ENCODE measurements at regions not wholly inside any gene's neighbourhood (a gene's known extent, or its start where the extent isn't known, plus 50 kb on each side); places are given as distances from the start of the nearest gene placed in this dataset.
"Not testable (repeated sequence)": the region's sequence is repeated elsewhere in the genome, so short reads cannot be mapped to it uniquely, and the experiment has no call there.

GRCh38 chr10:46816126-46816525 is 95.1 kb upstream of the PTPN20 start:
- H3K27me3 Mint-ChIP-seq (ENCODE audit: insufficient read depth, unreplicated experiment); H3K4me1 ChIP-seq; POLR2A ChIA-PET; H3K27ac Mint-ChIP-seq (ENCODE audit: unreplicated experiment); H3K36me3 ChIP-seq (ENCODE audit: control insufficient read depth, insufficient read depth, low read length); H3K4me1 Mint-ChIP-seq (ENCODE audit: low read depth, unreplicated experiment); H3K27me3 ChIP-seq (replicated peaks; ENCODE audit: control insufficient read depth, insufficient read depth, low read length); H3K9me3 ChIP-seq; H3K9me3 Mint-ChIP-seq (ENCODE audit: unreplicated experiment); H3K4me3 ChIP-seq (ENCODE audit: low read depth, low read length); DNase-seq; CTCF ChIA-PET; H3K4me3 Mint-ChIP-seq (ENCODE audit: unreplicated experiment); BruUV-seq (replicated peaks); H3K36me3 Mint-ChIP-seq (ENCODE audit: insufficient read depth, unreplicated experiment); intact Hi-C loops (cut with micrococcal nuclease; ENCODE audit: unreplicated experiment): not testable (repeated sequence)

- H3K4me3 ChIP-seq (ENCODE audit: low read depth, low read length); intact Hi-C loops (cut with micrococcal nuclease; ENCODE audit: unreplicated experiment); H3K36me3 Mint-ChIP-seq (ENCODE audit: insufficient read depth, unreplicated experiment); H3K27me3 ChIP-seq (replicated peaks; ENCODE audit: control insufficient read depth, insufficient read depth, low read length); H3K9me3 Mint-ChIP-seq (ENCODE audit: unreplicated experiment); CTCF ChIA-PET; H3K4me3 Mint-ChIP-seq (ENCODE audit: unreplicated experiment); DNase-seq; H3K9me3 ChIP-seq; H3K4me1 Mint-ChIP-seq (ENCODE audit: low read depth, unreplicated experiment); H3K36me3 ChIP-seq (ENCODE audit: control insufficient read depth, insufficient read depth, low read length); POLR2A ChIA-PET; H3K4me1 ChIP-seq; BruUV-seq (replicated peaks); H3K27me3 Mint-ChIP-seq (ENCODE audit: insufficient read depth, unreplicated experiment); H3K27ac Mint-ChIP-seq (ENCODE audit: unreplicated experiment): not testable (repeated sequence)
Observed at GRCh38 chr10:46840393-46841050, 70.7 kb upstream of the PTPN20 start.

- H3K27ac Mint-ChIP-seq (ENCODE audit: unreplicated experiment); H3K9me3 Mint-ChIP-seq (ENCODE audit: unreplicated experiment); H3K27me3 ChIP-seq (replicated peaks; ENCODE audit: control insufficient read depth, insufficient read depth, low read length); H3K4me1 ChIP-seq; H3K4me1 Mint-ChIP-seq (ENCODE audit: low read depth, unreplicated experiment); H3K9me3 ChIP-seq; H3K36me3 Mint-ChIP-seq (ENCODE audit: insufficient read depth, unreplicated experiment); H3K4me3 ChIP-seq (ENCODE audit: low read depth, low read length); DNase-seq; H3K36me3 ChIP-seq (ENCODE audit: control insufficient read depth, insufficient read depth, low read length); intact Hi-C loops (cut with micrococcal nuclease; ENCODE audit: unreplicated experiment); CTCF ChIA-PET; BruUV-seq (replicated peaks); H3K4me3 Mint-ChIP-seq (ENCODE audit: unreplicated experiment); POLR2A ChIA-PET; H3K27me3 Mint-ChIP-seq (ENCODE audit: insufficient read depth, unreplicated experiment): not testable (repeated sequence)
Observed at GRCh38 chr10:46841051-46841593, 70.1 kb upstream of the PTPN20 start.

GRCh38 chr10:46845194-46845593 is 66.0 kb upstream of the PTPN20 start:
- H3K27ac Mint-ChIP-seq (ENCODE audit: unreplicated experiment); H3K4me3 ChIP-seq (ENCODE audit: low read depth, low read length); H3K36me3 Mint-ChIP-seq (ENCODE audit: insufficient read depth, unreplicated experiment); H3K4me3 Mint-ChIP-seq (ENCODE audit: unreplicated experiment); H3K4me1 ChIP-seq; H3K27me3 Mint-ChIP-seq (ENCODE audit: insufficient read depth, unreplicated experiment); POLR2A ChIA-PET; H3K27me3 ChIP-seq (replicated peaks; ENCODE audit: control insufficient read depth, insufficient read depth, low read length); H3K4me1 Mint-ChIP-seq (ENCODE audit: low read depth, unreplicated experiment); H3K9me3 Mint-ChIP-seq (ENCODE audit: unreplicated experiment); CTCF ChIA-PET; H3K9me3 ChIP-seq; H3K36me3 ChIP-seq (ENCODE audit: control insufficient read depth, insufficient read depth, low read length); DNase-seq; BruUV-seq (replicated peaks); intact Hi-C loops (cut with micrococcal nuclease; ENCODE audit: unreplicated experiment): not testable (repeated sequence)

GRCh38 chr10:46845640-46846039 is 65.6 kb upstream of the PTPN20 start:
- H3K4me1 Mint-ChIP-seq (ENCODE audit: low read depth, unreplicated experiment); H3K36me3 ChIP-seq (ENCODE audit: control insufficient read depth, insufficient read depth, low read length); DNase-seq; H3K4me1 ChIP-seq; intact Hi-C loops (cut with micrococcal nuclease; ENCODE audit: unreplicated experiment); H3K9me3 Mint-ChIP-seq (ENCODE audit: unreplicated experiment); H3K4me3 Mint-ChIP-seq (ENCODE audit: unreplicated experiment); CTCF ChIA-PET; POLR2A ChIA-PET; H3K27me3 Mint-ChIP-seq (ENCODE audit: insufficient read depth, unreplicated experiment); H3K27me3 ChIP-seq (replicated peaks; ENCODE audit: control insufficient read depth, insufficient read depth, low read length); H3K27ac Mint-ChIP-seq (ENCODE audit: unreplicated experiment); H3K9me3 ChIP-seq; H3K36me3 Mint-ChIP-seq (ENCODE audit: insufficient read depth, unreplicated experiment); BruUV-seq (replicated peaks); H3K4me3 ChIP-seq (ENCODE audit: low read depth, low read length): not testable (repeated sequence)

- H3K9me3 Mint-ChIP-seq (ENCODE audit: unreplicated experiment); intact Hi-C loops (cut with micrococcal nuclease; ENCODE audit: unreplicated experiment); CTCF ChIA-PET; H3K27me3 ChIP-seq (replicated peaks; ENCODE audit: control insufficient read depth, insufficient read depth, low read length); H3K27ac Mint-ChIP-seq (ENCODE audit: unreplicated experiment); H3K27me3 Mint-ChIP-seq (ENCODE audit: insufficient read depth, unreplicated experiment); H3K36me3 Mint-ChIP-seq (ENCODE audit: insufficient read depth, unreplicated experiment); H3K4me1 ChIP-seq; H3K4me1 Mint-ChIP-seq (ENCODE audit: low read depth, unreplicated experiment); BruUV-seq (replicated peaks); POLR2A ChIA-PET; H3K4me3 ChIP-seq (ENCODE audit: low read depth, low read length); H3K36me3 ChIP-seq (ENCODE audit: control insufficient read depth, insufficient read depth, low read length); H3K4me3 Mint-ChIP-seq (ENCODE audit: unreplicated experiment); DNase-seq; H3K9me3 ChIP-seq: not testable (repeated sequence)
Observed at GRCh38 chr10:46860753-46861152, 50.5 kb upstream of the PTPN20 start.
